Breast epithelium (tissue), 4 donors: ENCODE measurements at regions not wholly inside any gene's neighbourhood (a gene's known extent, or its start where the extent isn't known, plus 50 kb on each side); places are given as distances from the start of the nearest gene placed in this dataset.

Experiments used
- DNase-seq, 2 donors: peaks; one replicate each; pipeline ENCODE4 v3.0.0-alpha.2; 2019; ENCODE audit warnings: low spot score in 2 of 2
- H3K27ac ChIP-seq, 2 donors: fragments of 200-600 bp; sonication (generic) in 1 of 2; one replicate each; pipeline ENCODE4 v1.5.1; 2016 to 2019; ENCODE audit warnings: mild to moderate bottlenecking in 1 of 2
- H3K27me3 ChIP-seq, 2 donors: fragments of 200-600 bp; sonication (generic) in 1 of 2; one replicate each; pipeline versions ENCODE4 v1.5.1 to v1.6.0; 2017 to 2019; ENCODE audit warnings: control low read depth in 1 of 2, mild to moderate bottlenecking in 1 of 2
- H3K36me3 ChIP-seq: fragments of 200-600 bp; one replicate; pipeline ENCODE4 v1.5.1; 2019
- H3K4me1 ChIP-seq, 2 donors: fragments of 200-600 bp; sonication (generic); one replicate each; pipeline ENCODE4 v1.5.1; 2016 to 2019; ENCODE audit warnings: control low read depth in 1 of 2
- H3K4me3 ChIP-seq, 3 donors: fragments of 200-600 bp; sonication (generic); 1 replicate in 2 of 3; 2 replicates in 1 of 3; pipeline ENCODE4 v1.5.1; 2016 to 2019; ENCODE audit warnings: mild to moderate bottlenecking in 3 of 3, moderate library complexity in 2 of 3
- H3K9me3 ChIP-seq, 2 donors: fragments of 200-600 bp; sonication (generic) in 1 of 2; one replicate each; pipeline ENCODE4 v1.5.1; 2016 to 2019; ENCODE audit warnings: control low read depth in 1 of 2
- POLR2A ChIP-seq: fragments of 450-650 bp; IDR thresholded peaks from one replicate; pipeline ENCODE4 v1.6.1; 2016; ENCODE audit warnings: antibody characterized with exemption, mild to moderate bottlenecking, moderate library complexity
- POLR2AphosphoS5 ChIP-seq, 3 donors: sonication (generic); formaldehyde crosslinking; IDR thresholded peaks; one replicate each; pipeline ENCODE4 v1.6.1; 2017; ENCODE audit warnings: antibody characterized with exemption in 3 of 3
- intact Hi-C: fragments of 100-400 bp; cut with DNase I; formaldehyde crosslinking; loops from one replicate; pipeline ENCODE4 v1.15.1; 2023; ENCODE audit warnings: low total_unique reads
- TF ChIP-seq, protein P1 (sequence below), 3 donors: fragments of 450-650 bp; IDR thresholded peaks; one replicate each; pipeline ENCODE4 v1.5.1; 2016 to 2017; ENCODE audit warnings: antibody characterized with exemption in 3 of 3, mild to moderate bottlenecking in 3 of 3, moderate library complexity in 3 of 3

DNA sequence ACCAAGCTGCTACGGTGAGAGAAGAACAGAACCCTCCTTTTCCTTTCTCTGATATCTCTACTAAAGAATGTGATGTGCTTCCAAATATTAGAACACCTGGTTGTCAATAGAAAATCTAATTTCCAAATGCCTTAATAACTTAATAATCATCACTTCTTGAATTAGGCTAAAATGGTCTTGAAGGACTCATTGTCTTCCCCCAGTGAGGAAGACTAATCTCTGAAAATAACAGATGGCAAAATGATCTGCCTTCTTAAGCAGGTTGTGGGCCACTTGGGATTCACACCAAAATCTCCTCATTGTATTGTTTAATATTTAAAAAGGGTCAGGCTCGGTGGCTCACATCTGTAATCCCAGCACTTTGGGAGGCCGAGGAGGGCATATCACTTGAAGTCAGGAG is 805.9 kb upstream of the AUTS2 start:
- no peaks in the 10 kb centered on the region for H3K27me3 ChIP-seq
- no peak overlapping the region for H3K27ac ChIP-seq
- TF ChIP-seq POLR2A (no peak), POLR2AphosphoS5 (IDR thresholded peaks at IDR 0.05) (no peak)
- TF ChIP-seq, protein P1, sequence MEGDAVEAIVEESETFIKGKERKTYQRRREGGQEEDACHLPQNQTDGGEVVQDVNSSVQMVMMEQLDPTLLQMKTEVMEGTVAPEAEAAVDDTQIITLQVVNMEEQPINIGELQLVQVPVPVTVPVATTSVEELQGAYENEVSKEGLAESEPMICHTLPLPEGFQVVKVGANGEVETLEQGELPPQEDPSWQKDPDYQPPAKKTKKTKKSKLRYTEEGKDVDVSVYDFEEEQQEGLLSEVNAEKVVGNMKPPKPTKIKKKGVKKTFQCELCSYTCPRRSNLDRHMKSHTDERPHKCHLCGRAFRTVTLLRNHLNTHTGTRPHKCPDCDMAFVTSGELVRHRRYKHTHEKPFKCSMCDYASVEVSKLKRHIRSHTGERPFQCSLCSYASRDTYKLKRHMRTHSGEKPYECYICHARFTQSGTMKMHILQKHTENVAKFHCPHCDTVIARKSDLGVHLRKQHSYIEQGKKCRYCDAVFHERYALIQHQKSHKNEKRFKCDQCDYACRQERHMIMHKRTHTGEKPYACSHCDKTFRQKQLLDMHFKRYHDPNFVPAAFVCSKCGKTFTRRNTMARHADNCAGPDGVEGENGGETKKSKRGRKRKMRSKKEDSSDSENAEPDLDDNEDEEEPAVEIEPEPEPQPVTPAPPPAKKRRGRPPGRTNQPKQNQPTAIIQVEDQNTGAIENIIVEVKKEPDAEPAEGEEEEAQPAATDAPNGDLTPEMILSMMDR (IDR thresholded peaks at IDR 0.05) = no peak
- no peak for DNase-seq
- intact Hi-C loops = no loop called here
- no peak overlapping the region for H3K4me3 ChIP-seq
- H3K4me1 ChIP-seq = no peaks in the 10 kb centered on the region
- H3K36me3 ChIP-seq = no peaks in the 10 kb centered on the region
- no peaks in the 10 kb centered on the region for H3K9me3 ChIP-seq

DNA sequence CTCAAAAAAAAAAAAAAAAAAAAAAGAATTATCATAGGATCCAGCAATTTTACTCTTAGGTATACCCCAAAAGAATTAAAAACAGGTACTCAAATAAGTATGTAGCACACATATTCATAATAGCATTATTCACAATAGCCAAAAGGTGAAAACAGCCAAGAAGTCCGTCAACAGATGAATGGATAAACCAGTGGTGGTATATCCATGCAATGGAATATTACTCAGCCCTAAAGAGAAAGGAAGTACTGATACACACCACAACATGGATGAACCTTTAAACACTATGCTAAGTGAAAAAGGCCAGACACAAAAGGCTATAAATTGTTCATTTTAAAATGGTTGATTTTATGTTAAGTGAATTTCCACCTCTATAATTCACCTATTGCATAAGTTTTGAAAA is 804.8 kb upstream of the AUTS2 start:
- Histone ChIP-seq H3K4me1 (no peaks in the 10 kb centered on the region), H3K27ac (no peak overlapping the region), H3K4me3 (no peak overlapping the region), H3K9me3 (no peaks in the 10 kb centered on the region), H3K27me3 (no peaks in the 10 kb centered on the region), H3K36me3 (no peaks in the 10 kb centered on the region)
- intact Hi-C loops = no loop called here
- no peak for TF ChIP-seq POLR2AphosphoS5 (IDR thresholded peaks at IDR 0.05)
- TF ChIP-seq, protein P1 (IDR thresholded peaks at IDR 0.05) = no peak
- no peak for TF ChIP-seq POLR2A
- no peak for DNase-seq

- Histone ChIP-seq H3K4me3 (no peak overlapping the region), H3K27ac (no peak overlapping the region), H3K9me3 (no peaks in the 10 kb centered on the region), H3K4me1 (no peaks in the 10 kb centered on the region), H3K36me3 (no peaks in the 10 kb centered on the region), H3K27me3 (no peaks in the 10 kb centered on the region)
- intact Hi-C loops = no loop called here
- TF ChIP-seq, protein P1 (IDR thresholded peaks at IDR 0.05) = no peak
- TF ChIP-seq POLR2AphosphoS5 (IDR thresholded peaks at IDR 0.05) (no peak), POLR2A (no peak)
- no peak for DNase-seq
Measured at GRCh38 chr7:68800316-68800715, 798.0 kb upstream of the AUTS2 start.

GRCh38 chr7:68805159-68805558 is 793.1 kb upstream of the AUTS2 start:
- no peak for DNase-seq
- no peak overlapping the region for H3K4me3 ChIP-seq
- H3K36me3 ChIP-seq = no peaks in the 10 kb centered on the region
- no peaks in the 10 kb centered on the region for H3K9me3 ChIP-seq
- TF ChIP-seq, protein P1 (IDR thresholded peaks at IDR 0.05) = no peak
- TF ChIP-seq POLR2A (no peak), POLR2AphosphoS5 (IDR thresholded peaks at IDR 0.05) (no peak)
- no peak overlapping the region for H3K27ac ChIP-seq
- no peaks in the 10 kb centered on the region for H3K4me1 ChIP-seq
- H3K27me3 ChIP-seq = no peaks in the 10 kb centered on the region
- intact Hi-C loops = no loop called here

GRCh38 chr7:68807666-68808065 is 790.6 kb upstream of the AUTS2 start:
- no peaks in the 10 kb centered on the region for H3K4me1 ChIP-seq
- H3K27me3 ChIP-seq = no peaks in the 10 kb centered on the region
- H3K36me3 ChIP-seq = no peaks in the 10 kb centered on the region
- H3K27ac ChIP-seq = no peak overlapping the region
- no peak for DNase-seq
- no peak overlapping the region for H3K4me3 ChIP-seq
- TF ChIP-seq POLR2A (no peak), POLR2AphosphoS5 (IDR thresholded peaks at IDR 0.05) (no peak)
- TF ChIP-seq, protein P1 (IDR thresholded peaks at IDR 0.05) = no peak
- intact Hi-C loops = no loop called here
- H3K9me3 ChIP-seq = no peaks in the 10 kb centered on the region
